ENCODE measurements at regions not wholly inside any gene's neighbourhood (a gene's known extent, or its start where the extent isn't known, plus 50 kb on each side); places are given as distances from the start of the nearest gene placed in this dataset.

DNA sequence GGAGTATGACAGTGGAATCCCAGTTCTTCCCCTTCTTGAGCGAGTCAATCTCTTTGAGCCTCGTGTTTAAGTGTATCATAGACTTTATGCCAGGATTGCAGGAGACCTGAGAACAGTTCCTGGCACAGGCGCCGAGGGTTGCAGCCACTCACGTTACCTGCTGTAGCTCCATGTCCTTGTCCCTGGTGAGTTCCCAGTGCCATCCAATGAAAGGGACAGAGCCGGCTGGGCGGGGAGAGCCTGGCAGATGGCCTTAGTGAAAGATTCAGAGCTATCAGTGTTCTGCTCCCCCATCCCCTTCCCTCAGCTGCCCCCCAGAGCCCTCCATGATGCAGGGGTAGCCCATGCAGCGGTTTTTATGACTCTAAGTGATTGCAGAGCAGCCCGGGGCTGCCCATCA lies 554.0 kb downstream of the BNC2 start:
- TF ChIP-seq, protein P1, sequence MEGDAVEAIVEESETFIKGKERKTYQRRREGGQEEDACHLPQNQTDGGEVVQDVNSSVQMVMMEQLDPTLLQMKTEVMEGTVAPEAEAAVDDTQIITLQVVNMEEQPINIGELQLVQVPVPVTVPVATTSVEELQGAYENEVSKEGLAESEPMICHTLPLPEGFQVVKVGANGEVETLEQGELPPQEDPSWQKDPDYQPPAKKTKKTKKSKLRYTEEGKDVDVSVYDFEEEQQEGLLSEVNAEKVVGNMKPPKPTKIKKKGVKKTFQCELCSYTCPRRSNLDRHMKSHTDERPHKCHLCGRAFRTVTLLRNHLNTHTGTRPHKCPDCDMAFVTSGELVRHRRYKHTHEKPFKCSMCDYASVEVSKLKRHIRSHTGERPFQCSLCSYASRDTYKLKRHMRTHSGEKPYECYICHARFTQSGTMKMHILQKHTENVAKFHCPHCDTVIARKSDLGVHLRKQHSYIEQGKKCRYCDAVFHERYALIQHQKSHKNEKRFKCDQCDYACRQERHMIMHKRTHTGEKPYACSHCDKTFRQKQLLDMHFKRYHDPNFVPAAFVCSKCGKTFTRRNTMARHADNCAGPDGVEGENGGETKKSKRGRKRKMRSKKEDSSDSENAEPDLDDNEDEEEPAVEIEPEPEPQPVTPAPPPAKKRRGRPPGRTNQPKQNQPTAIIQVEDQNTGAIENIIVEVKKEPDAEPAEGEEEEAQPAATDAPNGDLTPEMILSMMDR (IDR thresholded peaks at IDR 0.05; ENCODE audit: borderline replicate concordance, control extremely low read depth, extremely low read depth, insufficient read depth, missing control alignments) = no peak
- in situ Hi-C loops (cut with MboI; ENCODE audit: low sequenced_read_pairs, unreplicated experiment) = no loop called here
- no peak for DNase-seq (ENCODE audit: low spot score)

- DNase-seq (ENCODE audit: low spot score) = no peak
- in situ Hi-C loops (cut with MboI; ENCODE audit: low sequenced_read_pairs, unreplicated experiment) = no loop called here
- TF ChIP-seq, protein P1 (IDR thresholded peaks at IDR 0.05; ENCODE audit: borderline replicate concordance, control extremely low read depth, extremely low read depth, insufficient read depth, missing control alignments) = no peak
Measured at GRCh38 chr9:16316911-16317817, 553.3 kb downstream of the BNC2 start.

DNA sequence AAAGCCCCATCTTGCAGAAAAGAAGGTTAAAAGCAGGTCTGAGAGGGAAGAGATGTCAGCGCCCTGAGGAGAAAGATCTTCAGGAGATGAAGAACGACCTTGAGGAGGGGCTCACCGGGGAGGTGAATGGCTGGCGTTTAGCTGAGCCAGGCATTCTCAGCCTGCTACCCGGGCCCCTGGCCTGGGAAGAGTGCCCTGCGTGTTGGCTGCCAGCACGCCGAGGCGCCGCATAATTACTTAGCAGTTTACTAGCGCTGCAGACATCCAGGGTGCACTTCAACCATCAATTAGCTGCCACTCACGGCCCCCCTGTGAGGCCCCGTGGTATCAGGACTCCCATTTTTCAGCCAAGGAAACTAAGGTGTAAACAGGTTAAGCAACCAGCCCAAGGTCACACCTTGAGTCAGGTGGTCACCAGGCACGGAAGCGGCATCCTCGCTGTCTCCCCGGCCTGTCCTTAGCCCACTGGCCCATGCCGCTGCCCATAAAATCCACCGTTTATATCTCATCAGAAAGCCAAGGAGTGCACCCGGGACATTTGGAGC lies 551.9 kb downstream of the BNC2 start:
- in situ Hi-C loops (cut with MboI; ENCODE audit: low sequenced_read_pairs, unreplicated experiment) = no loop called here
- TF ChIP-seq, protein P1 (IDR thresholded peaks at IDR 0.05; ENCODE audit: borderline replicate concordance, control extremely low read depth, extremely low read depth, insufficient read depth, missing control alignments) = no peak
- DNase-seq (ENCODE audit: low spot score) = no peak

- TF ChIP-seq, protein P1 (IDR thresholded peaks at IDR 0.05; ENCODE audit: borderline replicate concordance, control extremely low read depth, extremely low read depth, insufficient read depth, missing control alignments) = no peak
- in situ Hi-C loops (cut with MboI; ENCODE audit: low sequenced_read_pairs, unreplicated experiment) = no loop called here
- DNase-seq (ENCODE audit: low spot score) = no peak
Measured at GRCh38 chr9:16319646-16320045, 550.8 kb downstream of the BNC2 start.

DNA sequence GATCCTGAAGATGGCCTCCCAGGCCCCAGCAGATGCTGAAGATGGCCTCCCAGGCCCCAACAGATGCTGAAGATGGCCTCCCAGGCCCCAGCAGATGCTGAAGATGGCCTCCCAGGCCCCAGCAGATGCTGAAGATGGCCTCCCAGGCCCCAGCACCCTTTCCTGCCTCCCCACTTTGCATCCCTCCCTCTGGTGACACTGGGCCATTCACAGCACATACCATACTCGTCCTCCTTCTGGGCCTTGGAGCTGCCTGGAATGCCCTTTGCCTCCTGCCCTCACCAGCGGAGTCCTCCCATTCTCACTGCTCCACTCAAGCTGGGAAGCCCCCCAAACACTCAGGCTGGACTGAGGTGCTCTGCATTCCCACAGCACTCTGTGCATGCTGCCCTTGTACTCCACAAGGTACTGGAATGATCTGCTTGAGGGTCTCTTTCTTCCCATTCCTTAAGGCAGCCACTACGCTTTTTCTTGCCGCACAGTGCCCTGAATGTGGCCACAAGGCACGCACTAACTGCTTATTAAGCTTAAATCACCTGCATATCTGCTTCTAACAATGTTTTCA lies 550.0 kb downstream of the BNC2 start:
- no peak for DNase-seq (ENCODE audit: low spot score)
- in situ Hi-C loops (cut with MboI; ENCODE audit: low sequenced_read_pairs, unreplicated experiment) = no loop called here
- TF ChIP-seq, protein P1 (IDR thresholded peaks at IDR 0.05; ENCODE audit: borderline replicate concordance, control extremely low read depth, extremely low read depth, insufficient read depth, missing control alignments) = no peak

- in situ Hi-C loops (cut with MboI; ENCODE audit: low sequenced_read_pairs, unreplicated experiment) = no loop called here
- DNase-seq (ENCODE audit: low spot score) = no peak
- TF ChIP-seq, protein P1 (IDR thresholded peaks at IDR 0.05; ENCODE audit: borderline replicate concordance, control extremely low read depth, extremely low read depth, insufficient read depth, missing control alignments) = no peak
Measured at GRCh38 chr9:16321461-16322119, 548.9 kb downstream of the BNC2 start.

All from GM13976 (cell line).